VCaP (cell line): ENCODE measurements at regions not wholly inside any gene's neighbourhood (a gene's known extent, or its start where the extent isn't known, plus 50 kb on each side); places are given as distances from the start of the nearest gene placed in this dataset.

Experiments used
- H3K27ac ChIP-seq: fragments of 450-650 bp; 2 replicates; pipeline ENCODE4 v1.5.1; 2017
- TF ChIP-seq, protein P1 (sequence below): fragments of 450-650 bp; conservative IDR thresholded peaks from 2 replicates; pipeline ENCODE4 v1.5.1; 2017; ENCODE audit warnings: mild to moderate bottlenecking, moderate library complexity

DNA sequence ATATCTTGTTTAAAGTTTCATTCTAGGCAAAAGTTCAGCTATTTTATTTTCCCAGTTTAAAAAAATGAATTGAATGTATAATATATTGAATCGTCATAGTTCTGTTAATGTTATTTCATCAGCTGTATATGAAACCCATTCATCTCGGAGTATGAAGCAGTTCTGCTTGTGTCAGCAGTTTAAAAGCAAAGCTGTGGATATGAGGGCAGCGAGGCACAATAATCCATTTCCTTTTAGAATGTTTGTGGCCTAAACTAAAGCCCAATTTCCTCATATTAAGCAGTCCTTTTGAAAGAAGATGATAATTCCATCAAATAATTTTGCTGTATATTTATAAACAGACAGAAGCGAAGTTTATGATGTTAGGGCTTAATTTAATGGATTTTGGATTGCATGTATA lies 300.1 kb downstream of the SAMD5 start:
- TF ChIP-seq, protein P1, sequence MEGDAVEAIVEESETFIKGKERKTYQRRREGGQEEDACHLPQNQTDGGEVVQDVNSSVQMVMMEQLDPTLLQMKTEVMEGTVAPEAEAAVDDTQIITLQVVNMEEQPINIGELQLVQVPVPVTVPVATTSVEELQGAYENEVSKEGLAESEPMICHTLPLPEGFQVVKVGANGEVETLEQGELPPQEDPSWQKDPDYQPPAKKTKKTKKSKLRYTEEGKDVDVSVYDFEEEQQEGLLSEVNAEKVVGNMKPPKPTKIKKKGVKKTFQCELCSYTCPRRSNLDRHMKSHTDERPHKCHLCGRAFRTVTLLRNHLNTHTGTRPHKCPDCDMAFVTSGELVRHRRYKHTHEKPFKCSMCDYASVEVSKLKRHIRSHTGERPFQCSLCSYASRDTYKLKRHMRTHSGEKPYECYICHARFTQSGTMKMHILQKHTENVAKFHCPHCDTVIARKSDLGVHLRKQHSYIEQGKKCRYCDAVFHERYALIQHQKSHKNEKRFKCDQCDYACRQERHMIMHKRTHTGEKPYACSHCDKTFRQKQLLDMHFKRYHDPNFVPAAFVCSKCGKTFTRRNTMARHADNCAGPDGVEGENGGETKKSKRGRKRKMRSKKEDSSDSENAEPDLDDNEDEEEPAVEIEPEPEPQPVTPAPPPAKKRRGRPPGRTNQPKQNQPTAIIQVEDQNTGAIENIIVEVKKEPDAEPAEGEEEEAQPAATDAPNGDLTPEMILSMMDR: no peak
- H3K27ac ChIP-seq: no peak overlapping the region

DNA sequence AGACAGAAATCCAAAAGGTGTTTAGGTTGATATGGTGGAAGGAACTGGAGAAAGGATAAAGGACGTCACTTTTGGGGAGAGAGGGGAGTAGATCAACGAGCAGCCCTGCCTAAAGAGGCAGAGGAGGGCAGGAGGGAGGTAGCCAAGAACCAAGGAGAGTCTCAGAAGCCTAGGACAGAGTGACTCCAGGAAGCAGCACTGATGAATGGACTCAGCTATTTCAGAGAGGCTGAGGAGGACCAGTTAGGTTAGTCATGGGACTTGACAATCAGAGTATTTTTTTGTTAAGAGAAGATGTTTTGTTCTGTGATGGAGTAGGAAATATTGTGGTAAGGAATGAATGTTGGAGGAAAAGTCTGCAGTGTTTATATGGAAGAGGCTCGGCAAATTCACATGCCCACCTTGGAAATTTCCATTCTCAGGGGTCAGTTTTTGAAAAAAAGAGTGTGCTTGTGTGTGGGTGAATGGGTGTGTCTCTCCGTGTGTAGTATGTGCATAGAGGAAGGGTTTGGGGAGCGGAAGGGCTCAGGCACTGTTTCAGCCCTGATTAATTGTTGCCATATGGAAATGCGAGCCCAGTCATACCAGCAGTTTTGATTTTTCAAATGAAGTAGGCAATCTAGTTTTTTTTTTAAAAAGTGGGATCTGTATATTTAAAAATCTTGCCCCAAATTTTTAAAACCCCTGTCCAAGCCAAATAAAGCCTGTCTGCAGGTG lies 303.6 kb downstream of the SAMD5 start:
- no peak overlapping the region for H3K27ac ChIP-seq
- TF ChIP-seq, protein P1: no peak

- TF ChIP-seq, protein P1: no peak
Observed at GRCh38 chr6:147817042-147817689, 308.7 kb downstream of the SAMD5 start.

GRCh38 chr6:147820520-147820919 lies 312.0 kb downstream of the SAMD5 start:
- H3K27ac ChIP-seq: no peak overlapping the region
- TF ChIP-seq, protein P1: no peak

More at GRCh38 chr6:147817042-147817689, 308.7 kb downstream of the SAMD5 start:
- H3K27ac ChIP-seq: no peak overlapping the region

DNA sequence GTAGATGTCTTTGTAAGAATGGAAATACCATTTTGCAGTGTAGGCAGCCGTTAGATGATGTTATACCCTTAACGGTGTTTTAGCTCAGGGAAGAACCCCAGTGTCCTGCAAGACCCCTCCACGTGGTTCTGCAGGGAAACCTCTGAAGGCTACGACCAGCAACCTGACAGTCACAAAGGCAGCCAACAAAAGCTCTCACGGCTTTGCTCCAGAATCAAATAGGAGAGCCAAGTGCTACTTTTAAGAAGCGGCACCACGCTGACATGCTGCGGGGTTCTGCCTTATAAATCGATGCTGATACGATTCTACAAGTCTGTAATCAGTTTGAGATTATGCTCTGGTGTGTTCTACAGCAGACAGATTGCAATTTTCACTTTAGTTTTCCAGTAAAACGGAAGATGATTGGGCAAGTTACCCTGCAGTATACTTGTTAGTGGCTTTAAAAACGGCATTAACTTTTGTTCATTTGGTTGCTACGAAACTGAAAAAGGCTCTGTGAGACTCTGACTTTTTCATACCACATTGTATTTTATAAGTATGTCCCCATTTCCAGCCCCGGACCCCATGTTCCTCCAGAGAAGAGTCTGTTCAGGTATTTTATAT lies 312.9 kb downstream of the SAMD5 start:
- H3K27ac ChIP-seq: no peak overlapping the region
- TF ChIP-seq, protein P1: no peak

GRCh38 chr6:147823936-147824335 lies 315.4 kb downstream of the SAMD5 start:
- no peak overlapping the region for H3K27ac ChIP-seq
- TF ChIP-seq, protein P1: no peak

- TF ChIP-seq, protein P1: no peak
- no peak overlapping the region for H3K27ac ChIP-seq
Observed at GRCh38 chr6:147825848-147826247, 317.4 kb downstream of the SAMD5 start.
